Left lung (tissue), 4 donors: ENCODE measurements at regions not wholly inside any gene's neighbourhood (a gene's known extent, or its start where the extent isn't known, plus 50 kb on each side); places are given as distances from the start of the nearest gene placed in this dataset.

ENCODE experiments used
- ATAC-seq: fragments of 200-7000 bp; cut with Tn5 transposase; one replicate; pipeline ENCODE4 v1.9.1; 2020; ENCODE audit warnings: moderate library complexity
- DNase-seq, 4 donors: peaks; one replicate each; pipeline ENCODE4 v3.0.0-alpha.2; 2013 to 2020
- H3K27ac ChIP-seq, 2 donors: fragments of 200-600 bp; sonication (generic) in 1 of 2; one replicate each; pipeline versions ENCODE4 v1.5.0 to v1.8.0; 2020 to 2021
- H3K27me3 ChIP-seq, 2 donors: fragments of 200-600 bp; sonication (generic) in 1 of 2; one replicate each; pipeline versions ENCODE4 v1.5.0 to v1.8.0; 2020 to 2021
- H3K36me3 ChIP-seq, 2 donors: fragments of 200-600 bp; sonication (generic) in 1 of 2; one replicate each; pipeline versions ENCODE4 v1.5.0 to v1.8.0; 2020 to 2021
- H3K4me1 ChIP-seq, 2 donors: fragments of 200-600 bp; one replicate each; pipeline ENCODE4 v1.8.0; 2021
- H3K4me3 ChIP-seq, 2 donors: fragments of 200-600 bp; sonication (generic) in 1 of 2; one replicate each; pipeline versions ENCODE4 v1.5.0 to v1.8.0; 2020 to 2021; ENCODE audit warnings: mild to moderate bottlenecking in 1 of 2
- H3K9me3 ChIP-seq, 2 donors: fragments of 200-600 bp; sonication (generic) in 1 of 2; one replicate each; pipeline versions ENCODE4 v1.5.0 to v1.8.0; 2020 to 2021
- intact Hi-C, 2 donors: fragments of 100-400 bp; cut with DNase I; formaldehyde crosslinking; loops; one replicate each; pipeline versions ENCODE4 v1.11.2 to v1.14.2; 2022
- TF ChIP-seq, protein P1 (sequence below), 2 donors: fragments of 200-600 bp; sonication (generic) in 1 of 2; IDR thresholded peaks; one replicate each; pipeline versions ENCODE4 v1.5.0 to v1.8.0; 2021; ENCODE audit warnings: antibody characterized with exemption in 2 of 2
- donor health status: DM: no; HTN: yes; CAD: no.
- donor health status: DM: no; HTN: no; CAD: no.

- DNase-seq = peak in 1 of 4 donors; percentile 69
- Histone ChIP-seq H3K36me3 (no peaks in the 10 kb centered on the region), H3K4me1 (no peaks in the 10 kb centered on the region), H3K4me3 (no peak overlapping the region), H3K27ac (no peak overlapping the region), H3K9me3 (peaks cover 0 to 20% of the 10 kb centered on the region in 2 donors), H3K27me3 (no peaks in the 10 kb centered on the region)
- TF ChIP-seq, protein P1, sequence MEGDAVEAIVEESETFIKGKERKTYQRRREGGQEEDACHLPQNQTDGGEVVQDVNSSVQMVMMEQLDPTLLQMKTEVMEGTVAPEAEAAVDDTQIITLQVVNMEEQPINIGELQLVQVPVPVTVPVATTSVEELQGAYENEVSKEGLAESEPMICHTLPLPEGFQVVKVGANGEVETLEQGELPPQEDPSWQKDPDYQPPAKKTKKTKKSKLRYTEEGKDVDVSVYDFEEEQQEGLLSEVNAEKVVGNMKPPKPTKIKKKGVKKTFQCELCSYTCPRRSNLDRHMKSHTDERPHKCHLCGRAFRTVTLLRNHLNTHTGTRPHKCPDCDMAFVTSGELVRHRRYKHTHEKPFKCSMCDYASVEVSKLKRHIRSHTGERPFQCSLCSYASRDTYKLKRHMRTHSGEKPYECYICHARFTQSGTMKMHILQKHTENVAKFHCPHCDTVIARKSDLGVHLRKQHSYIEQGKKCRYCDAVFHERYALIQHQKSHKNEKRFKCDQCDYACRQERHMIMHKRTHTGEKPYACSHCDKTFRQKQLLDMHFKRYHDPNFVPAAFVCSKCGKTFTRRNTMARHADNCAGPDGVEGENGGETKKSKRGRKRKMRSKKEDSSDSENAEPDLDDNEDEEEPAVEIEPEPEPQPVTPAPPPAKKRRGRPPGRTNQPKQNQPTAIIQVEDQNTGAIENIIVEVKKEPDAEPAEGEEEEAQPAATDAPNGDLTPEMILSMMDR (IDR thresholded peaks at IDR 0.05) = no peak
- no peak for ATAC-seq
- intact Hi-C loops = no loop called here
Observed at GRCh38 chr13:61766667-61767058, 351.0 kb upstream of the PCDH20 start.

DNA sequence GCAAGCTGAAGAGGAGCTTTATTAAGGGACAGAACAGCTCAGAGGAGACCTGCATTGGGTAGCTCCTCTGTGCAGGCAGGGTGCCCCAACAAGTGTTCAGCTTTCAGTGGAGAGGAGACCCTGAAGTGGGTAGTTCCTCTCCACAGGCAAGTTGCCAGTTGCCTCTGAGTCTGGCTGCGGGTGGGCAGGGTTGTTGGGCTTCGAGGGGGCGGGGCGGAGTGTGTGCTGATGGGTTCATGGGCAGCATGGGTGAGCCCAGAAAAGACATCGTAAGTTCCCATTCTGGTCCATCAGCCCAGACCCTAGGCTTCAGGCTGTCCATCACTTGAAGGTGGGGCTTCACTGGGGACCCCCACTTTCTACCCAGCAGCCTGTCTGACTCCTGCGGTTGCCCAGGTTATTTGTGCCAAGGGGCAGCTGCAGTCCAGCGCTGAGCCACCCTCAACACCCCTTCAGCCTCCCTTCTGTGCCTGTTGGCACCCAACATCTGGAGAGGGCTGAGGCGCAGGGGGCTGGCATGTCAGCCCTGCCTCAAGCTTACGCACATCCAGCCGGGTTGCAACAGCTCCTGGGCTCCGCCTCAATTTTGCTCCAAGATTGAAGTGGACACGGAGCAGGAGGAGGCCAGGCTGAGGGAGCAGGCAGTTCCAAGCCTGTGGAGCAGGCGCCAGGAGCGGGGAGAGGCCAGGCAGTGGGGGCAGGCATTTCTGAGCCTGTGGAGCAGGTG is 350.5 kb upstream of the PCDH20 start:
- no peaks in the 10 kb centered on the region for H3K4me1 ChIP-seq
- no peaks in the 10 kb centered on the region for H3K27me3 ChIP-seq
- no peaks in the 10 kb centered on the region for H3K36me3 ChIP-seq
- peaks cover 0 to 20% of the 10 kb centered on the region in 2 donors for H3K9me3 ChIP-seq
- TF ChIP-seq, protein P1 (IDR thresholded peaks at IDR 0.05) = no peak
- no peak for ATAC-seq
- H3K4me3 ChIP-seq = no peak overlapping the region
- H3K27ac ChIP-seq = no peak overlapping the region
- peak in 1 of 4 donors; percentile 55 for DNase-seq
- intact Hi-C loops = no loop called here

DNA sequence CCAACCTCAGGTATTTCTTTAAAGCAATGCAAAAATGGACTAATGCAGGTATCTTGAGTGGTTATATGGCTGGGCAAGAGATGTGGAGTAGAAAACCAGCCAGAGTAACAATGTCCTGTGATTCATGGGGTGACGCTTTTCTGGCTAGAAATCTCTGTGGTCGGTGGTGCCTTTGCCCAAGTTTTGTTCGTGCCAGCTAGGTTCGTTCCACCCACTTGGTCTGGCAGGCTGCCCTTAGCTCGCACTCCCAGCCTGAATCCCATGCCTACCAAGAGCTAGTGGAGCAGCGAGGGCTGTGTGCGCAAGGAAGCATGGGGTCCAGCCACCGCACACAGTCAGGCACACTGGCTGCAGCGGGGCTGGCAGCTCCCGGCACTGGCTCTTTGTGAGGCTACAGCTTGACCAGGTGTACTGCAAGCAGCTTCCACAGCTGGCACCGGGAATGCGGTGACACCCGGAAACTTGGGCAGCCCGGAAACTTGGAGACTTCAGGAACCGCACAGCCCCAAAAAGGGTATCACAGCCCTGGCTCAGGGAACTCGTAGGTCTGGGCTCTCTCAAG is 349.6 kb upstream of the PCDH20 start:
- H3K27me3 ChIP-seq = no peaks in the 10 kb centered on the region
- H3K9me3 ChIP-seq = peaks cover 0 to 20% of the 10 kb centered on the region in 2 donors
- no peaks in the 10 kb centered on the region for H3K4me1 ChIP-seq
- intact Hi-C loops = no loop called here
- peak in 1 of 4 donors; percentile 52 for DNase-seq
- TF ChIP-seq, protein P1 (IDR thresholded peaks at IDR 0.05) = no peak
- no peak for ATAC-seq
- no peak overlapping the region for H3K4me3 ChIP-seq
- no peak overlapping the region for H3K27ac ChIP-seq
- H3K36me3 ChIP-seq = no peaks in the 10 kb centered on the region

- intact Hi-C loops = no loop called here
- Histone ChIP-seq H3K9me3 (peaks cover 0 to 11% of the 10 kb centered on the region in 2 donors), H3K4me1 (no peaks in the 10 kb centered on the region), H3K4me3 (no peak overlapping the region), H3K27ac (no peak overlapping the region), H3K36me3 (no peaks in the 10 kb centered on the region), H3K27me3 (no peaks in the 10 kb centered on the region)
- ATAC-seq (no peak), DNase-seq (no peak)
- TF ChIP-seq, protein P1 (IDR thresholded peaks at IDR 0.05) = no peak
Observed at GRCh38 chr13:61761690-61762089, 346.0 kb upstream of the PCDH20 start.

GRCh38 chr13:61760102-61760501 is 344.5 kb upstream of the PCDH20 start:
- Histone ChIP-seq H3K4me3 (no peak overlapping the region), H3K9me3 (peaks cover 0 to 19% of the 10 kb centered on the region in 2 donors), H3K36me3 (no peaks in the 10 kb centered on the region), H3K4me1 (no peaks in the 10 kb centered on the region), H3K27me3 (no peaks in the 10 kb centered on the region), H3K27ac (no peak overlapping the region)
- ATAC-seq = no peak
- TF ChIP-seq, protein P1 (IDR thresholded peaks at IDR 0.05) = no peak
- DNase-seq = no peak
- intact Hi-C loops = no loop called here
